CD4-positive, alpha-beta T cell treated with Interleukin-10 for 1 hour (primary cell): ENCODE measurements at regions not wholly inside any gene's neighbourhood (a gene's known extent, or its start where the extent isn't known, plus 50 kb on each side); places are given as distances from the start of the nearest gene placed in this dataset.

Experiments
- DNase-seq: peaks from one replicate; pipeline ENCODE4 v3.0.0-alpha.2; 2020

GRCh38 chr14:49999826-50000379 is 107.0 kb downstream of the ARF6 start:
- no peak for DNase-seq

- peak; percentile 70 for DNase-seq
Observed at GRCh38 chr14:50000380-50001150, 107.7 kb downstream of the ARF6 start.

- DNase-seq, result peak; percentile 69
Observed at GRCh38 chr14:50001151-50001998, 108.5 kb downstream of the ARF6 start.

- DNase-seq, result peak; percentile 85
Observed at GRCh38 chr14:50001999-50002925, 109.4 kb downstream of the ARF6 start.

- no peak for DNase-seq
Observed at GRCh38 chr14:50002926-50003212, 110.0 kb downstream of the ARF6 start.

- peak; percentile 83 for DNase-seq
Observed at GRCh38 chr14:50003213-50004021, 110.5 kb downstream of the ARF6 start.

GRCh38 chr14:50006141-50006540 is 110.2 kb downstream of the VCPKMT start:
- DNase-seq, result no peak

- DNase-seq, result no peak
Observed at GRCh38 chr14:50007123-50007903, 109.1 kb downstream of the VCPKMT start.

GRCh38 chr14:50008562-50008961 is 107.8 kb downstream of the VCPKMT start:
- no peak for DNase-seq

GRCh38 chr14:50008974-50009373 is 107.4 kb downstream of the VCPKMT start:
- no peak for DNase-seq

- DNase-seq, result no peak
Observed at GRCh38 chr14:50010752-50011151, 105.6 kb downstream of the VCPKMT start.

GRCh38 chr14:50011242-50011641 is 105.1 kb downstream of the VCPKMT start:
- no peak for DNase-seq

GRCh38 chr14:50012644-50013043 is 103.7 kb downstream of the VCPKMT start:
- DNase-seq, result no peak

GRCh38 chr14:50013198-50013918 is 103.0 kb downstream of the VCPKMT start:
- DNase-seq, result no peak

- DNase-seq, result no peak
Observed at GRCh38 chr14:50013934-50014333, 102.4 kb downstream of the VCPKMT start.

GRCh38 chr14:50014809-50015430 is 101.5 kb downstream of the VCPKMT start:
- no peak for DNase-seq

- DNase-seq, result no peak
Observed at GRCh38 chr14:50015716-50016115, 100.7 kb downstream of the VCPKMT start.

GRCh38 chr14:50018201-50018932 is 98.0 kb downstream of the VCPKMT start:
- no peak for DNase-seq

GRCh38 chr14:50018933-50019210 is 97.5 kb downstream of the VCPKMT start:
- DNase-seq, result no peak

GRCh38 chr14:50020184-50020583 is 96.2 kb downstream of the VCPKMT start:
- no peak for DNase-seq
